HL-60 (cell line): ENCODE measurements at regions not wholly inside any gene's neighbourhood (a gene's known extent, or its start where the extent isn't known, plus 50 kb on each side); places are given as distances from the start of the nearest gene placed in this dataset.
"Not testable (repeated sequence)": the region's sequence is repeated elsewhere in the genome, so short reads cannot be mapped to it uniquely, and the experiment has no call there.

Experiments used
- DNase-seq, 2 experiments: peaks; one replicate each; pipeline ENCODE4 v3.0.0-alpha.2; 2010 to 2020; ENCODE audit warnings: low read depth in 1 of 2, low spot score in 1 of 2
- H3K27ac ChIP-seq: fragments of 250-450 bp; sonication (Bioruptor Pico); replicated peaks from 2 replicates; pipeline ENCODE4 v1.5.1; 2020; ENCODE audit warnings: mild to moderate bottlenecking, moderate library complexity
- H3K27me3 ChIP-seq: fragments of 250-450 bp; sonication (Bioruptor Pico); 2 replicates; pipeline ENCODE4 v1.5.1; 2021; ENCODE audit warnings: mild to moderate bottlenecking, moderate library complexity; ENCODE audit not compliant: insufficient read depth, poor library complexity, severe bottlenecking
- H3K4me3 ChIP-seq: replicated peaks from 2 replicates; pipeline ENCODE4 v1.5.1; 2011; ENCODE audit warnings: mild to moderate bottlenecking, control low read depth, low read length; ENCODE audit not compliant: insufficient read depth
- GABPA ChIP-seq: IDR thresholded peaks from 2 replicates; pipeline ENCODE4 v1.6.1; 2012; ENCODE audit warnings: low read depth
- POLR2AphosphoS5 ChIP-seq: IDR thresholded peaks from 2 replicates; pipeline ENCODE4 v1.6.1; 2012; ENCODE audit warnings: low read depth
- SPI1 ChIP-seq: IDR thresholded peaks from 2 replicates; pipeline ENCODE4 v1.6.1; 2012; ENCODE audit warnings: low read depth, mild to moderate bottlenecking, borderline replicate concordance
- TF ChIP-seq, protein P1 (sequence below): IDR thresholded peaks from one replicate; pipeline ENCODE4 v1.5.1; 2011; ENCODE audit warnings: low read length, control low read depth, inconsistent platforms; ENCODE audit not compliant: insufficient read depth
- TF ChIP-seq, protein P2 (sequence below): IDR thresholded peaks from 2 replicates; pipeline ENCODE4 v1.6.1; 2012; ENCODE audit warnings: low read depth; ENCODE audit not compliant: insufficient replicate concordance

DNA sequence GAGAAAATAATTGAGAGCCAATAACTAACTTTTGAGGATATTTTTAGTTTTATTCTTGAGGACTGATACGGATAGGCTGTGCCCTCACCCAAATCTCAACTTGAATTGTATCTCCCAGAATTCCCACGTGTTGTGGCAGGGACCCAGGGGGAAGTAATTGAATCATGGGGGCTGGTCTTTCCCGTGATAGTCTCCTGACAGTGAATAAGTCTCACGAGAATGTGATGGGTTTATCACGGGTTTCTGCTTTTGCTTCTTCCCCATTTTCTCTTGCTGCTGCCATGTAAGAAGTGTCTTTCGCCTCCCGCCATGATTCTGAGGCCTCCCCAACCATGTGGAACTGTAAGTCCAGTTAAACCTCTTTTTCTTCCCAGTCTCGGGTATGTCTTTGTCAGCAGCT lies 292.3 kb upstream of the TFAP2D start:
- not testable (repeated sequence) for H3K4me3 ChIP-seq, DNase-seq, H3K27ac ChIP-seq, H3K27me3 ChIP-seq

DNA sequence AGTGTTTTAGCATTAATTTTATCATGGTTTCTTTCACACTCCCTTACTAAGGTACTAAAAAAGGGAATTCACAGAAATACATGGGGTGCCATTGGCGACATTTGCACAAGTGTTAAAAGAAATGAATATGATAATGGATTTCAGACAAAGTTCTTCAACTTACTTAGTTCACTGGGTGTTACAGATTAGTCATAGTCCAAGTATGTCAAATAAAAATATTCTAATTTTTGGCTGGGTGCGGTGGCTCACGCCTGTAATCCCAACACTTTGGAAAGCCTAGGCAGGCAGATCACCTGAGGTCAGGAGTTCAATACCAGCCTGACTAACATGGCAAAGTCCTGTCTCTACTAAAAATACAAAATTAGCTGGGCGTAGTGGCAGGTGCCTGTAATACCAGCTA lies 286.1 kb upstream of the TFAP2D start:
- TF ChIP-seq, protein P1, sequence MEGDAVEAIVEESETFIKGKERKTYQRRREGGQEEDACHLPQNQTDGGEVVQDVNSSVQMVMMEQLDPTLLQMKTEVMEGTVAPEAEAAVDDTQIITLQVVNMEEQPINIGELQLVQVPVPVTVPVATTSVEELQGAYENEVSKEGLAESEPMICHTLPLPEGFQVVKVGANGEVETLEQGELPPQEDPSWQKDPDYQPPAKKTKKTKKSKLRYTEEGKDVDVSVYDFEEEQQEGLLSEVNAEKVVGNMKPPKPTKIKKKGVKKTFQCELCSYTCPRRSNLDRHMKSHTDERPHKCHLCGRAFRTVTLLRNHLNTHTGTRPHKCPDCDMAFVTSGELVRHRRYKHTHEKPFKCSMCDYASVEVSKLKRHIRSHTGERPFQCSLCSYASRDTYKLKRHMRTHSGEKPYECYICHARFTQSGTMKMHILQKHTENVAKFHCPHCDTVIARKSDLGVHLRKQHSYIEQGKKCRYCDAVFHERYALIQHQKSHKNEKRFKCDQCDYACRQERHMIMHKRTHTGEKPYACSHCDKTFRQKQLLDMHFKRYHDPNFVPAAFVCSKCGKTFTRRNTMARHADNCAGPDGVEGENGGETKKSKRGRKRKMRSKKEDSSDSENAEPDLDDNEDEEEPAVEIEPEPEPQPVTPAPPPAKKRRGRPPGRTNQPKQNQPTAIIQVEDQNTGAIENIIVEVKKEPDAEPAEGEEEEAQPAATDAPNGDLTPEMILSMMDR: no peak
- TF ChIP-seq SPI1 (no peak), POLR2AphosphoS5 (no peak), GABPA (no peak)
- TF ChIP-seq, protein P2, sequence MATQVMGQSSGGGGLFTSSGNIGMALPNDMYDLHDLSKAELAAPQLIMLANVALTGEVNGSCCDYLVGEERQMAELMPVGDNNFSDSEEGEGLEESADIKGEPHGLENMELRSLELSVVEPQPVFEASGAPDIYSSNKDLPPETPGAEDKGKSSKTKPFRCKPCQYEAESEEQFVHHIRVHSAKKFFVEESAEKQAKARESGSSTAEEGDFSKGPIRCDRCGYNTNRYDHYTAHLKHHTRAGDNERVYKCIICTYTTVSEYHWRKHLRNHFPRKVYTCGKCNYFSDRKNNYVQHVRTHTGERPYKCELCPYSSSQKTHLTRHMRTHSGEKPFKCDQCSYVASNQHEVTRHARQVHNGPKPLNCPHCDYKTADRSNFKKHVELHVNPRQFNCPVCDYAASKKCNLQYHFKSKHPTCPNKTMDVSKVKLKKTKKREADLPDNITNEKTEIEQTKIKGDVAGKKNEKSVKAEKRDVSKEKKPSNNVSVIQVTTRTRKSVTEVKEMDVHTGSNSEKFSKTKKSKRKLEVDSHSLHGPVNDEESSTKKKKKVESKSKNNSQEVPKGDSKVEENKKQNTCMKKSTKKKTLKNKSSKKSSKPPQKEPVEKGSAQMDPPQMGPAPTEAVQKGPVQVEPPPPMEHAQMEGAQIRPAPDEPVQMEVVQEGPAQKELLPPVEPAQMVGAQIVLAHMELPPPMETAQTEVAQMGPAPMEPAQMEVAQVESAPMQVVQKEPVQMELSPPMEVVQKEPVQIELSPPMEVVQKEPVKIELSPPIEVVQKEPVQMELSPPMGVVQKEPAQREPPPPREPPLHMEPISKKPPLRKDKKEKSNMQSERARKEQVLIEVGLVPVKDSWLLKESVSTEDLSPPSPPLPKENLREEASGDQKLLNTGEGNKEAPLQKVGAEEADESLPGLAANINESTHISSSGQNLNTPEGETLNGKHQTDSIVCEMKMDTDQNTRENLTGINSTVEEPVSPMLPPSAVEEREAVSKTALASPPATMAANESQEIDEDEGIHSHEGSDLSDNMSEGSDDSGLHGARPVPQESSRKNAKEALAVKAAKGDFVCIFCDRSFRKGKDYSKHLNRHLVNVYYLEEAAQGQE: no peak
- Histone ChIP-seq H3K27ac (no peak overlapping the region), H3K27me3 (no peaks in the 10 kb centered on the region), H3K4me3 (no peak overlapping the region)
- no peak for DNase-seq

DNA sequence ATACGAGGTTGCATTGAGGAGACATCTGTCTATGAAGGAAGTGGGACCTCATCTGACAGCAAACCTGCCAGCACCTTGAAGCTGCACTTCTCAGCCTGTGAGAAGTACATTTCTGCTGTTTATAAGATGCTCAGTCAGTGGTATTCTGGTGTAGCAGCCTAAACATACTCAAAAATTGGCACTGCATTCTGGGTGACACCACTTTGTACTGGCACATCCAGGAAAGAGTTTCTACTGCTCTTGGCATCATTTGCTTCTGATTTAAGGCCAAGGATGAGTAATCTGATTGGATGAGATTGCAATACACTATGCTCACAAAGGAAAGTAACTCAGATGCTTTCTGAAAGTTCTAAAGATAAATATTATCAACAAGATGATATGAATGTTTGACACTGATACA lies 275.4 kb upstream of the TFAP2D start:
- no peak for TF ChIP-seq POLR2AphosphoS5
- TF ChIP-seq GABPA: no peak
- TF ChIP-seq, protein P2: no peak
- TF ChIP-seq SPI1: no peak
- TF ChIP-seq, protein P1: no peak
- Histone ChIP-seq H3K4me3 (no peak overlapping the region), H3K27me3 (no peaks in the 10 kb centered on the region), H3K27ac (no peak overlapping the region)
- DNase-seq: no peak

DNA sequence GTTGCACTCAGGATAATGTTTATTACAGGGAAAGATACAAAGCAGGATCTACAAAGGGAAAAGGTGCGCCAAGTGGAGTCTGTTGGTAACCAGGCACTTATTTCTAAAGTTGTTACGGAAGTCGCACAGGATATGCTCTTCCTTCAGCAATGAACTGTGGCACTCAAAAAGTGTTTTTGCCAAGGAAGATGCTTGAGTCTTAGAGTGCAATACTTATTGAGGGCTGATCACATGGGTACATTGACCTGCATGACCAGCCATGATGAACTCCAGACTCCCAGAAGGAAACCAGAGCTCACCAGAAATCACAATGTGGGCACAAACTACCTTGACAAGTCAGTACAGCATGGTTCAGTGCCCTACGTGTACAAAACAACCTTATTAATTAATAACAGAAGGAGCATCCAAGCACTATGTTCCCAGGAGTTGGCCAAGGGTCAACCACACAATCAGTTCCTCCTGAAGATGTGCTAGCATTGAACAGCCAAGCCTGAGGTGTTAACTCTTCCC lies 270.7 kb upstream of the TFAP2D start:
- no peaks in the 10 kb centered on the region for H3K27me3 ChIP-seq
- DNase-seq: no peak
- no peak overlapping the region for H3K27ac ChIP-seq
- no peak overlapping the region for H3K4me3 ChIP-seq
- TF ChIP-seq POLR2AphosphoS5: no peak
- TF ChIP-seq, protein P1: no peak
- no peak for TF ChIP-seq SPI1
- TF ChIP-seq, protein P2: no peak
- TF ChIP-seq GABPA: no peak
